ENCODE measurements at regions not wholly inside any gene's neighbourhood (a gene's known extent, or its start where the extent isn't known, plus 50 kb on each side); places are given as distances from the start of the nearest gene placed in this dataset.
"Not testable (repeated sequence)": the region's sequence is repeated elsewhere in the genome, so short reads cannot be mapped to it uniquely, and the experiment has no call there.

- H3K27ac ChIP-seq (ENCODE audit: low read length); DNase-seq; H3K9me3 ChIP-seq (replicated peaks; ENCODE audit: control insufficient read depth, low read depth, low read length); H3K36me3 ChIP-seq (ENCODE audit: control insufficient read depth, insufficient read depth, low read length); H3K4me3 ChIP-seq (ENCODE audit: low read length); H3K27me3 ChIP-seq (ENCODE audit: control insufficient read depth, insufficient read depth, low read length); H3K4me1 ChIP-seq (ENCODE audit: control insufficient read depth, insufficient read depth, low read length): not testable (repeated sequence)
- WGBS (ENCODE audit: insufficient coverage), result no CpG with 5 or more reads among the region's 15 CpGs
Observed at GRCh38 chr21:8406331-8406730, 2115.1 kb upstream of the TPTE start.

GRCh38 chr21:8411139-8411671, 2110.2 kb upstream of the TPTE start:
- DNase-seq; H3K9me3 ChIP-seq (replicated peaks; ENCODE audit: control insufficient read depth, low read depth, low read length); H3K36me3 ChIP-seq (ENCODE audit: control insufficient read depth, insufficient read depth, low read length); H3K4me3 ChIP-seq (ENCODE audit: low read length); H3K27ac ChIP-seq (ENCODE audit: low read length); H3K4me1 ChIP-seq (ENCODE audit: control insufficient read depth, insufficient read depth, low read length); H3K27me3 ChIP-seq (ENCODE audit: control insufficient read depth, insufficient read depth, low read length): not testable (repeated sequence)
- no CpG with 5 or more reads among the region's 4 CpGs for WGBS (ENCODE audit: insufficient coverage)

GRCh38 chr21:8419925-8420560, 2101.3 kb upstream of the TPTE start:
- H3K4me1 ChIP-seq (ENCODE audit: control insufficient read depth, insufficient read depth, low read length); DNase-seq; H3K27me3 ChIP-seq (ENCODE audit: control insufficient read depth, insufficient read depth, low read length); H3K4me3 ChIP-seq (ENCODE audit: low read length); H3K36me3 ChIP-seq (ENCODE audit: control insufficient read depth, insufficient read depth, low read length); H3K9me3 ChIP-seq (replicated peaks; ENCODE audit: control insufficient read depth, low read depth, low read length); H3K27ac ChIP-seq (ENCODE audit: low read length): not testable (repeated sequence)
- no CpG with 5 or more reads among the region's 2 CpGs for WGBS (ENCODE audit: insufficient coverage)

DNA sequence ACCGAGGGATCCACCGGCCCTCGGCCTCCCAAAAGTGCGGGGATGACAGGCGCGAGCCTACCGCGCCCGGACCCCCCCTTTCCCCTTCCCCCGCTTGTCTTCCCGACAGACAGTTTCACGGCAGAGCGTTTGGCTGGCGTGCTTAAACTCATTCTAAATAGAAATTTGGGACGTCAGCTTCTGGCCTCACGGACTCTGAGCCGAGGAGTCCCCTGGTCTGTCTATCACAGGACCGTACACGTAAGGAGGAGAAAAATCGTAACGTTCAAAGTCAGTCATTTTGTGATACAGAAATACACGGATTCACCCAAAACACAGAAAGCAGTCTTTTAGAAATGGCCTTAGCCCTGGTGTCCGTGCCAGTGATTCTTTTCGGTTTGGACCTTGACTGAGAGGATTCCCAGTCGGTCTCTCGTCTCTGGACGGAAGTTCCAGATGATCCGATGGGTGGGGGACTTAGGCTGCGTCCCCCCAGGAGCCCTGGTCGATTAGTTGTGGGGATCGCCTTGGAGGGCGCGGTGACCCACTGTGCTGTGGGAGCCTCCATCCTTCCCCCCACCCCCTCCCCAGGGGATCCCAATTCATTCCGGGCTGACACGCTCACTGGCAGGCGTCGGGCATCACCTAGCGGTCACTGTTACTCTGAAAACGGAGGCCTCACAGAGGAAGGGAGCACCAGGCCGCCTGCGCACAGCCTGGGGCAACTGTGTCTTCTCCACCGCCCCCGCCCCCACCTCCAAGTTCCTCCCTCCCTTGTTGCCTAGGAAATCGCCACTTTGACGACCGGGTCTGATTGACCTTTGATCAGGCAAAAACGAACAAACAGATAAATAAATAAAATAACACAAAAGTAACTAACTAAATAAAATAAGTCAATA, 2093.4 kb upstream of the TPTE start:
- not testable (repeated sequence) for H3K4me1 ChIP-seq (ENCODE audit: control insufficient read depth, insufficient read depth, low read length); H3K4me3 ChIP-seq (ENCODE audit: low read length); DNase-seq; H3K9me3 ChIP-seq (replicated peaks; ENCODE audit: control insufficient read depth, low read depth, low read length); H3K27me3 ChIP-seq (ENCODE audit: control insufficient read depth, insufficient read depth, low read length); H3K36me3 ChIP-seq (ENCODE audit: control insufficient read depth, insufficient read depth, low read length); H3K27ac ChIP-seq (ENCODE audit: low read length)
- WGBS (ENCODE audit: insufficient coverage), result no CpG with 5 or more reads among the region's 47 CpGs

- H3K4me3 ChIP-seq (ENCODE audit: low read length); H3K27ac ChIP-seq (ENCODE audit: low read length); H3K4me1 ChIP-seq (ENCODE audit: control insufficient read depth, insufficient read depth, low read length); H3K36me3 ChIP-seq (ENCODE audit: control insufficient read depth, insufficient read depth, low read length); H3K9me3 ChIP-seq (replicated peaks; ENCODE audit: control insufficient read depth, low read depth, low read length); H3K27me3 ChIP-seq (ENCODE audit: control insufficient read depth, insufficient read depth, low read length); DNase-seq: not testable (repeated sequence)
- WGBS (ENCODE audit: insufficient coverage), result no CpG with 5 or more reads among the region's 43 CpGs
Observed at GRCh38 chr21:8428668-8429456, 2092.5 kb upstream of the TPTE start.

GRCh38 chr21:8434710-8435109, 2086.7 kb upstream of the TPTE start:
- not testable (repeated sequence) for H3K9me3 ChIP-seq (replicated peaks; ENCODE audit: control insufficient read depth, low read depth, low read length); H3K36me3 ChIP-seq (ENCODE audit: control insufficient read depth, insufficient read depth, low read length); H3K4me3 ChIP-seq (ENCODE audit: low read length); DNase-seq; H3K27ac ChIP-seq (ENCODE audit: low read length); H3K27me3 ChIP-seq (ENCODE audit: control insufficient read depth, insufficient read depth, low read length); H3K4me1 ChIP-seq (ENCODE audit: control insufficient read depth, insufficient read depth, low read length)
- WGBS (ENCODE audit: insufficient coverage), result no CpG with 5 or more reads among the region's 64 CpGs

- not testable (repeated sequence) for H3K9me3 ChIP-seq (replicated peaks; ENCODE audit: control insufficient read depth, low read depth, low read length); H3K27ac ChIP-seq (ENCODE audit: low read length); H3K27me3 ChIP-seq (ENCODE audit: control insufficient read depth, insufficient read depth, low read length); H3K4me3 ChIP-seq (ENCODE audit: low read length); H3K36me3 ChIP-seq (ENCODE audit: control insufficient read depth, insufficient read depth, low read length); H3K4me1 ChIP-seq (ENCODE audit: control insufficient read depth, insufficient read depth, low read length); DNase-seq
- WGBS (ENCODE audit: insufficient coverage), result no CpG with 5 or more reads among the region's 54 CpGs
Observed at GRCh38 chr21:8443093-8443492, 2078.3 kb upstream of the TPTE start.

DNA sequence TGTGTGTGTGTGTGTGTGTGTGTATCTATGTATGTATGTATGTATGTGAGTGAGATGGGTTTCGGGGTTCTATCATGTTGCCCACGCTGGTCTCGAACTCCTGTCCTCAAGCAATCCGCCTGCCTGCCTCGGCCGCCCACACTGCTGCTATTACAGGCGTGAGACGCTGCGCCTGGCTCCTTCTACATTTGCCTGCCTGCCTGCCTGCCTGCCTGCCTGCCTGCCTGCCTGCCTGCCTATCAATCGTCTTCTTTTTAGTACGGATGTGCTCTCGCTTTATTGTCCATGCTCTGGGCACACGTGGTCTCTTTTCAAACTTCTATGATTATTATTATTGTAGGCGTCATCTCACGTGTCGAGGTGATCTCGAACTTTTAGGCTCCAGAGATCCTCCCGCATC, 2071.6 kb upstream of the TPTE start:
- H3K27ac ChIP-seq (ENCODE audit: low read length); H3K4me3 ChIP-seq (ENCODE audit: low read length); H3K27me3 ChIP-seq (ENCODE audit: control insufficient read depth, insufficient read depth, low read length); DNase-seq; H3K9me3 ChIP-seq (replicated peaks; ENCODE audit: control insufficient read depth, low read depth, low read length); H3K36me3 ChIP-seq (ENCODE audit: control insufficient read depth, insufficient read depth, low read length); H3K4me1 ChIP-seq (ENCODE audit: control insufficient read depth, insufficient read depth, low read length): not testable (repeated sequence)
- no CpG with 5 or more reads among the region's 18 CpGs for WGBS (ENCODE audit: insufficient coverage)

- H3K9me3 ChIP-seq (replicated peaks; ENCODE audit: control insufficient read depth, low read depth, low read length); DNase-seq; H3K27ac ChIP-seq (ENCODE audit: low read length); H3K4me3 ChIP-seq (ENCODE audit: low read length); H3K36me3 ChIP-seq (ENCODE audit: control insufficient read depth, insufficient read depth, low read length); H3K4me1 ChIP-seq (ENCODE audit: control insufficient read depth, insufficient read depth, low read length); H3K27me3 ChIP-seq (ENCODE audit: control insufficient read depth, insufficient read depth, low read length): not testable (repeated sequence)
- no CpG with 5 or more reads among the region's 6 CpGs for WGBS (ENCODE audit: insufficient coverage)
Observed at GRCh38 chr21:8455279-8456128, 2065.9 kb upstream of the TPTE start.
